ENCODE measurements at regions not wholly inside any gene's neighbourhood (a gene's known extent, or its start where the extent isn't known, plus 50 kb on each side); places are given as distances from the start of the nearest gene placed in this dataset.

- TF ChIP-seq POLR2AphosphoS5 (IDR thresholded peaks at IDR 0.05; ENCODE audit: borderline replicate concordance, low read depth, low read length): no peak
- no peak for TF ChIP-seq EZH2 (IDR thresholded peaks at IDR 0.05)
Measured at GRCh38 chr10:20970044-20970443, 72.9 kb upstream of the NEBL start.

Measured in SK-N-MC (cell line).